ENCODE measurements at regions not wholly inside any gene's neighbourhood (a gene's known extent, or its start where the extent isn't known, plus 50 kb on each side); places are given as distances from the start of the nearest gene placed in this dataset.
A peak's percentile ranks its signal among the peaks of the same experiment; 100 is the strongest.
"Not testable (repeated sequence)": the region's sequence is repeated elsewhere in the genome, so short reads cannot be mapped to it uniquely, and the experiment has no call there.

GRCh38 chr2:224261326-224261725 lies 140.6 kb downstream of the FAM124B start:
- no peak for DNase-seq (ENCODE audit: low read depth)

- DNase-seq (ENCODE audit: low read depth), result peak; percentile 16
Measured at GRCh38 chr2:224260372-224261020, 141.4 kb downstream of the FAM124B start.

GRCh38 chr2:224259831-224260230 lies 142.1 kb downstream of the FAM124B start:
- DNase-seq (ENCODE audit: low read depth), result no peak

DNA sequence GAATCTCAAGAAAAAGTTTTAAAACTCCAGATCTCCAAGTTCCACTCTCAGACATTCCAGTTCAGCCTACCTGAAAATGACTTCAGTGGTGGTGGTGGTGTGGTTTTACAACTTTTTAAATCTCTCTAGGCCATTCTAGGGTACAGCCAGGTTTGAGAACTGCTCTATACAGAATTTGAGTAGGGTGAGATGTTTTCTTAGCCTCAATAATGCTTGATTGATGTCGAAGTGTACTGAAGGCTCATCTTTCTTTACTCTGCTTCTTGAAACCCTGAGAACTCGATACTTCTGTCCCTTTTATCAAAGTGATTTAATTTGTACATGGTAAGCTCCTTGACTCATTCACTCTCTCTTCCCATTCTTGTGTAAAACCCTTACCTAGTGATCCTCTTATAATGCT lies 143.8 kb downstream of the FAM124B start:
- no peak for DNase-seq (ENCODE audit: low read depth)

- DNase-seq (ENCODE audit: low read depth), result no peak
Measured at GRCh38 chr2:224257156-224257555, 144.8 kb downstream of the FAM124B start.

GRCh38 chr2:224253464-224253863 lies 148.4 kb downstream of the FAM124B start:
- DNase-seq (ENCODE audit: low read depth), result no peak

DNA sequence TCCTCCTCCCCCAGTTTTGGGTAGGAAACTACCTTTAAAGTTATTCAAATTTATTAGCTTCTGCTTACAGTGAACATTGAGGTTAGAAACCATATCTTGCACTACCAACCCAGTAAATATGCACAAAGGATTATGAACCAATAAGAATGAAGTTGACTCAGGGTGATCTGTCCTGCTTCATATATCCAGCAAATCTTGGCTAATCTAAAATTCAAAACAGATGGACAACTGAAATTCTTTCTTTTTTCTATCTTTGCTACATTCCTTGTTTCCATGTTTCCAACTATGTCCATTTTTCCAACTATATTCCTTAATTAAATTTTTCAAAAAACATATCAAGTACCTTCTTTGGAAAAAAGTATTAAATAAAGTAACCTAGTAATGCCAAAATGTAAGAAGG lies 149.3 kb downstream of the FAM124B start:
- DNase-seq (ENCODE audit: low read depth), result peak; percentile 85

- DNase-seq (ENCODE audit: low read depth), result peak; percentile 64
Measured at GRCh38 chr2:224248944-224249371, 152.9 kb downstream of the FAM124B start.

DNA sequence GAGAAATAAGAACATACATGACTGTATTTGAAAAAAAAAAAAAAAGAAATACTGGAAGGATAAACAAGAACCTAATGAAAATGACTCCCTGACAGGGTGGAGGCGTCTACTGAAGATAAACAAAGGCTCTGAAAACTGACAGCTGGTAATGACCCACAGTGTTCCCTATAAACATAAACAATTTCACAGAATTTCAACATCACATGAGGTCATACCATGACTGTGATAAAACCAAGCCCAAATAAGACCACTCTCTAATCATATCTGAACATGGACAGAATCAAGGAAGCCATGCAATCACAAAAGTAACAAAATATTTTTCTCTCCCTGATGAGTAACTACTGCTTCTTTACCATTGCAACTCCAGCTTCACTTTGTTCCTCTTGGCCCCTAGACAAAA lies 159.3 kb downstream of the FAM124B start:
- DNase-seq (ENCODE audit: low read depth), result peak; percentile 55

GRCh38 chr2:224241812-224242211 lies 160.1 kb downstream of the FAM124B start:
- DNase-seq (ENCODE audit: low read depth), result no peak

GRCh38 chr2:224241001-224241400 lies 160.9 kb downstream of the FAM124B start:
- DNase-seq (ENCODE audit: low read depth), result no peak

GRCh38 chr2:224223851-224224555 lies 177.9 kb downstream of the FAM124B start:
- no peak for DNase-seq (ENCODE audit: low read depth)

GRCh38 chr2:224222974-224223373 lies 178.9 kb downstream of the FAM124B start:
- no peak for DNase-seq (ENCODE audit: low read depth)

- peak; percentile 47 for DNase-seq (ENCODE audit: low read depth)
Measured at GRCh38 chr2:224222291-224222690, 179.6 kb downstream of the FAM124B start.

DNA sequence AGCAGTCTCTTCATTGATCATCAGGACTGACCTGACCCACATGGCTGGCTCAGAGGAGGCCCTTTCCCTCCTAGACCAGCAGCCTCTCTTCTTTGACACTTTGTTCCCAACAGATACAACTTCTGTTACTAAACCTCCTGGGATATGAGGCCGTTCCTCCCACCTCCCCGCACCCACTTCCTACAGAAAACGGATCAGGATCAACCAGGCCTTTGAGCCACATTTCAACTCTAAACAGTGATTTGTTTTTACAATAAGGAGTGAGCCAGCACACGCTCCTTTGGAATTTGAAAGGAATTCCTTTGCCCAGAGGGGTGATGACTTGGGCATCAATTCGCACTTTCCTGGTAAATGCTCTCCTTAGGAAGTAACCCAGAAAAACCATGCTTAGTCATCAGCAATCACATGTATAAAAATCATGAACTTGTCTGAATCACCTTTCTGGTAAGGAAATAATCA lies 180.4 kb downstream of the FAM124B start:
- DNase-seq (ENCODE audit: low read depth), result peak; percentile 96

DNA sequence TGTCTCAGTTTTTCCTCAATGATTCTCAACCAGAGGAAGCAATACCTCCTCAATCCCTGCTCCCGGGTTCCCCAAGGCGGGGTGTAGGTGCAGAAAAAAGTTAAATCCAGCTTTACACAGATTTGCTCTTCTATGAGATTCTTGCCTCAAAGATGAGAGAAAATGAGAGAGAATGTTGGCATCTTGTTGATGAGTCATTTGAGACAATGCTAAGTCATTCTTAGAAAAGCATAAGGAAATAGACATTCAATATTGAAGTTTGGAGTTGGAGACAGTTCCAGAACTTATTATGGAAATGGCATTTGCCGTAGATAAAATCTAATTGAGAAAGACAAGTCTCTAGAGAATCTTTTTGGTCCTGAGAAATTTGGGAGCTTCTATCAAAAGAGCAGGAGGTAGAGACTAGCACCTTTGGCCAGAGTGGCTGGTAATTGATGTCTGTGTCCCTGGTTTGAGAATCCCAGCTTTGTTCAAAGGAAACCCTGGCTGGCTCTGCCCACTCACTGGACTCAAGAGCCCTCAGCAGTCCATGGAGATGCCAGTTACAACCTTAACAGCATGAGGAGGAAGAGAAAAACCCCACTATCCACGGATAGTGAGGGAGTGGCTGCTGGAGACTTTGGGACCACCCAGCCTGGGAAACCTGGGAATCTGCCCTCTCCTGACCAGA lies 181.2 kb downstream of the FAM124B start:
- DNase-seq (ENCODE audit: low read depth), result peak; percentile 75

DNA sequence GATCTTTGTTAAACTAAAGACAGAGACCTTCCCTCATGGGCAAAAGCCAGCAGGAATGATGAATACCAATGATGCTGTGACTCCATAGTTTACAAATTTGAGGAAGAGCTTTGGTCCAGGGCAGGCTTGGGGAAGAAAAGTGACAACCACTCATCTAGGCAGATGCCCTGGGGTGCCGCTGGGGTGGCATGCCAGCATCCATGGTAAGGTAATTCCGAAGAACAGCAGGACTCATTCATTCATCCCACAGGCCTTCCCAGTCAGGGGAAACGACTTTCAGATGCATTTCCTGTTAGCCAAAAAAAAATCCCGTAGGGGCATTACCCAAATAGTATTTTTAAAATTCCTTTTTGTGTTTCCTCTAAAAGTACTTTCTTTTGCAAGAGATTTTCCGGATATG lies 180.7 kb upstream of the SERPINE2 start:
- no peak for DNase-seq (ENCODE audit: low read depth)

GRCh38 chr2:224217962-224218347 lies 178.9 kb upstream of the SERPINE2 start:
- DNase-seq (ENCODE audit: low read depth), result peak; percentile 86

DNA sequence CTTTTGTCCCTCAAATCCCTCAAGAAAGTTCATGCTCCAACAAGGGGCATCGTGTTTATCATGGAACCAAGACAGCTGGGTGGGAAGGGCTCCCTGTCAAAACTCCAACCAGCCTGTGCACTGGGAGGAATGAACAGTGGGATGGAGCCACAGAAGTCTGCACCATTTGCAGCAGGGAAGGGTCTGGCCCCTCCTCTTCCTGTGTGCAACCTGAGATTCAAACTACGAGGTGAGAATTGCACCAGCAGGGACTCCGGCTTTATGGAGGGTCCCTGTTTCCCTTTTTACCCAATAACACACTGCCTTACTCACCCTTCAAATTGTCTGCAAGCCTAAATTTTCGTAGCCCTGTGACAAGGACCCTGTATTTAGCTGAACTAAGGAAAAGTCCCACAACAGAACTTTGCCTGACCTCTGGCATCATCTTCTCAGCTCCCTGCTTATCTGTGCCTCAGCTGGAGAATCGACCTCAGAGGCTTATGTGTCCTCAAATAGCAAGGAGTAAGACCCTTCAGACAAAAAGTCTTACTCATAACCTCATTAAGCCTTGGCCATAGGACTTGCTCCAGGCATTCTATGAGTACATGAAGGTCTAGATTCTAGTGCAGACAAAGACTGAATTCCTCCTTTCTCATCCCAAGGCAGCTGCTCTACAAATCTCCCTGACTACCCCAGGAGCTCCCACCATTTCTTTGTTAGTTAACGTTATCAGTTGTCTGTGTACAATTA lies 178.3 kb upstream of the SERPINE2 start:
- DNase-seq (ENCODE audit: low read depth), result no peak

- not testable (repeated sequence) for DNase-seq (ENCODE audit: low read depth)
Measured at GRCh38 chr2:224215611-224216010, 176.5 kb upstream of the SERPINE2 start.

- no peak for DNase-seq (ENCODE audit: low read depth)
Measured at GRCh38 chr2:224213396-224213795, 174.3 kb upstream of the SERPINE2 start.

- peak; percentile 20 for DNase-seq (ENCODE audit: low read depth)
Measured at GRCh38 chr2:224211791-224212190, 172.7 kb upstream of the SERPINE2 start.

GRCh38 chr2:224211181-224211480 lies 172.0 kb upstream of the SERPINE2 start:
- DNase-seq (ENCODE audit: low read depth), result no peak
